SK-N-SH (cell line): ENCODE measurements at regions not wholly inside any gene's neighbourhood (a gene's known extent, or its start where the extent isn't known, plus 50 kb on each side); places are given as distances from the start of the nearest gene placed in this dataset.
"Not testable (repeated sequence)": the region's sequence is repeated elsewhere in the genome, so short reads cannot be mapped to it uniquely, and the experiment has no call there.

Experiments
- CTCF ChIA-PET: fragments of 300-600, 350-600 bp; formaldehyde crosslinking; extraction: SDS; loops from one replicate; lab custom pipeline; 2021; lab: Yijun Ruan, JAX
- POLR2A ChIA-PET: fragments of 350-600 bp; sonication (Branson Sonifier 250); formaldehyde crosslinking; extraction: SDS; loops from one replicate; lab custom pipeline; 2020; ENCODE audit warnings: antibody characterized with exemption, inconsistent platforms; lab: Yijun Ruan, JAX
- DNase-seq: peaks from one replicate; pipeline ENCODE4 v3.0.0; 2012
- H2AFZ ChIP-seq: fragments of 200-600 bp; sonication (generic); 2 replicates; pipeline ENCODE4 v1.8.1; 2016; ENCODE audit warnings: antibody characterized with exemption, mild to moderate bottlenecking, low read depth
- H3F3A ChIP-seq: fragments of 200-600 bp; sonication (generic); replicated peaks from 2 replicates; pipeline ENCODE3; 2016; ENCODE audit warnings: antibody characterized with exemption, mild to moderate bottlenecking; ENCODE audit not compliant: insufficient read depth
- H3K27ac ChIP-seq, 2 experiments: fragments of 200-500 bp in 1 of 2; fragments of 200-600 bp in 1 of 2; sonication (Bioruptor generic) in 1 of 2; sonication (generic), shearing (Covaris generic) in 1 of 2; 2 replicates each; pipeline versions ENCODE4 v1.5.1 to v1.6.1; 2014 to 2016; ENCODE audit warnings: low read depth in 2 of 2, inconsistent platforms in 1 of 2, low read length in 1 of 2, mild to moderate bottlenecking in 1 of 2, mixed read lengths in 1 of 2
- H3K27me3 ChIP-seq: fragments of 200-600 bp; sonication (generic), shearing (Covaris generic); 2 replicates; pipeline ENCODE4 v1.6.1; 2016; ENCODE audit warnings: mixed run types; ENCODE audit not compliant: insufficient read depth
- H3K36me3 ChIP-seq, 2 experiments: fragments of 200-500 bp in 1 of 2; fragments of 200-600 bp in 1 of 2; sonication (Bioruptor generic) in 1 of 2; sonication (generic) in 1 of 2; replicated peaks in 1 of 2; 2 replicates each; pipeline versions ENCODE3 to v1.5.1; 2014 to 2016; ENCODE audit warnings: low read length in 1 of 2, mild to moderate bottlenecking in 1 of 2; ENCODE audit not compliant: insufficient read depth in 2 of 2, control insufficient read depth in 1 of 2
- H3K4me1 ChIP-seq, 2 experiments: fragments of 200-500 bp in 1 of 2; fragments of 200-600 bp in 1 of 2; sonication (Bioruptor generic) in 1 of 2; sonication (generic), shearing (Covaris generic) in 1 of 2; 2 replicates each; pipeline versions ENCODE4 v1.5.1 to v1.6.1; 2014 to 2016; ENCODE audit warnings: low read depth in 1 of 2, low read length in 1 of 2, mixed run types in 1 of 2; ENCODE audit not compliant: insufficient read depth in 2 of 2, control insufficient read depth in 1 of 2
- H3K4me2 ChIP-seq: fragments of 200-600 bp; sonication (generic), shearing (Covaris generic); 2 replicates; pipeline ENCODE4 v1.6.1; 2017; ENCODE audit warnings: mixed run types
- H3K4me3 ChIP-seq, 2 experiments: fragments of 200-500 bp in 1 of 2; fragments of 200-600 bp in 1 of 2; sonication (Bioruptor generic) in 1 of 2; sonication (generic), shearing (Covaris generic) in 1 of 2; 2 replicates each; pipeline versions ENCODE4 v1.5.1 to v1.8.1; 2014 to 2016; ENCODE audit warnings: low read depth in 2 of 2, inconsistent platforms in 1 of 2, low read length in 1 of 2, mild to moderate bottlenecking in 1 of 2, mixed read lengths in 1 of 2, moderate library complexity in 1 of 2
- H3K79me2 ChIP-seq: fragments of 200-600 bp; sonication (generic); 2 replicates; pipeline ENCODE4 v1.8.1; 2017; ENCODE audit warnings: mild to moderate bottlenecking; ENCODE audit not compliant: insufficient read depth
- H3K9ac ChIP-seq: fragments of 200-600 bp; sonication (generic); 2 replicates; pipeline ENCODE4 v1.6.1; 2017; ENCODE audit warnings: mixed run types
- H3K9me2 ChIP-seq: fragments of 200-600 bp; sonication (generic); 2 replicates; pipeline ENCODE4 v1.6.1; 2017; ENCODE audit warnings: mixed run types
- H3K9me3 ChIP-seq: fragments of 200-600 bp; sonication (generic); 2 replicates; pipeline ENCODE4 v1.6.1; 2017; ENCODE audit warnings: mixed run types, mild to moderate bottlenecking, moderate library complexity
- H4K20me1 ChIP-seq: fragments of 200-600 bp; sonication (generic); 2 replicates; pipeline ENCODE4 v1.6.1; 2017; ENCODE audit warnings: mild to moderate bottlenecking, mixed run types; ENCODE audit not compliant: insufficient read depth
- CHD2 ChIP-seq: fragments of 150-350 bp; IDR thresholded peaks from 2 replicates; pipeline ENCODE4 v1.6.1; 2018; ENCODE audit warnings: low read length; ENCODE audit not compliant: partially characterized antibody
- EZH2phosphoT487 ChIP-seq: fragments of 200-600 bp; sonication (generic); IDR thresholded peaks from 2 replicates; pipeline ENCODE4 v1.6.1; 2017; ENCODE audit warnings: low read depth, mixed run types, mild to moderate bottlenecking, antibody characterized with exemption, moderate library complexity, borderline replicate concordance
- RCOR1 ChIP-seq: fragments of 150-350 bp; IDR thresholded peaks from 2 replicates; pipeline ENCODE4 v1.6.1; 2017; ENCODE audit warnings: antibody characterized with exemption, low read length
- SIN3A ChIP-seq: IDR thresholded peaks from 2 replicates; pipeline ENCODE4 v1.6.1; 2012; ENCODE audit warnings: low read depth, mild to moderate bottlenecking, low read length, moderate library complexity, borderline replicate concordance
- WGBS: methylation state at CpG from one replicate; pipeline ENCODE4 v1.1.6; 2017; ENCODE audit warnings: low lambda C conversion rate; 5-methylcytosine and 5-hydroxymethylcytosine counted together
- TF ChIP-seq, protein P1 (sequence below): IDR thresholded peaks from 2 replicates; pipeline ENCODE4; 2012
- TF ChIP-seq, protein P2 (sequence below): fragments of 150-350 bp; IDR thresholded peaks from 2 replicates; pipeline ENCODE4 v1.6.1; 2016; ENCODE audit warnings: mild to moderate bottlenecking, low read depth, low read length

DNA sequence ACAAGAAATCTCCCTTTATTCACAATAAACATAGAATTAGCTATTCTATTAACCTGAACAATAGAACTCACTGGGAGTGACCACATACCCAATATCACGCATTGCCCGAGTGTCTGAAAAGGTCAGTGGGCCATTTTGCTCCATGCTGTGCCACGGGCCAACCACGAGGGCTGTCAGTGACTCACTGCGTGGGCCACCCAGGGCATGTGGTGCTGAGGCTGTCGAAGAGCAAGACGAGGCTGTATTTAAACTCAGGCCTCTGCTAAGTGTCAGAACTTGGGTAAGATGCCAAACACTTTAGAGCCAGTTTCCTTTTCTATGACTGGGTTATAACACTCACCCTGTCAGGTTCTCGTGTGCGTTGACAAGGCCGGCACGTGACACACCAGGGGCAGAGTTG lies 54.8 kb upstream of the PLEKHG4B start:
- H3K27ac ChIP-seq, H2AFZ ChIP-seq, H3K9ac ChIP-seq, H3K9me2 ChIP-seq, H3K79me2 ChIP-seq, H3K4me2 ChIP-seq, H3K36me3 ChIP-seq, H3F3A ChIP-seq, H3K27me3 ChIP-seq, H3K9me3 ChIP-seq, H4K20me1 ChIP-seq, POLR2A ChIA-PET, DNase-seq, H3K4me3 ChIP-seq, H3K4me1 ChIP-seq: not testable (repeated sequence)
- 23% methylated on average over 7 of the region's 11 CpGs for WGBS
- CTCF ChIA-PET: interaction anchor here (1.4 kb wide), 1 partner anchor 11 kb away, joined by 3 read pairs; no protein-coding TSS in a partner anchor

DNA sequence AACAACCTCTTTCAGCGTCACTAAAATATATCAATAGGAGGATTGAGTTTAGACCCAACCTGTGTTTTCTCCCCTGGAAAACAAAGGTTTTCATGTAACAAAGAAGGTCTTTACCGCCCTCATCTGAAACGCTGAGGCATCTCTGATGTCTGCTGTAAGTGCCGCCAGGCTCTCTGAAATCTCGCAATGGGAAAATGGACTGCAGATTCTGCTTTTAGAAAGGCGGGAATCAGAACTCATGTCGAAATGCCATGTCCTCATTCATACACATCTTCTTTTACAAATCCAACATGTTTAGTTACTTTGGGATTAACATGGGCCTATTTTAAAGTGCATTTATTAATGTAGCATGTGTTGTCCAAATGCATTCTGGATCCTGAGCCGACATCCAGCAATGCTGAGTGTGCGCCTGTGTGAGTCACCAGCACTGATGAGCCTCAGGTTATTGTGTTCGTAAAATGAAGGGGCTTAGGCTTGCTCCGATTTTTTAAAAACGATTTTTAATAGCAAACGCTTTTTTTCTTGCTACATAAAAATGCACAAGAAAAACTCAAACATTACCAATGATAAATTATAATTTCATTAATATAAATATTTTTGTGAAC lies 51.9 kb upstream of the PLEKHG4B start:
- no peaks in the 10 kb centered on the region for H3K9me3 ChIP-seq
- H3K27ac ChIP-seq: no peak overlapping the region
- POLR2A ChIA-PET: no interaction called here
- no peaks in the 10 kb centered on the region for H3K4me1 ChIP-seq
- CTCF ChIA-PET: no interaction called here
- 13% methylated on average over 13 of the region's 13 CpGs for WGBS
- no peak overlapping the region for H3K4me3 ChIP-seq
- TF ChIP-seq, protein P1, sequence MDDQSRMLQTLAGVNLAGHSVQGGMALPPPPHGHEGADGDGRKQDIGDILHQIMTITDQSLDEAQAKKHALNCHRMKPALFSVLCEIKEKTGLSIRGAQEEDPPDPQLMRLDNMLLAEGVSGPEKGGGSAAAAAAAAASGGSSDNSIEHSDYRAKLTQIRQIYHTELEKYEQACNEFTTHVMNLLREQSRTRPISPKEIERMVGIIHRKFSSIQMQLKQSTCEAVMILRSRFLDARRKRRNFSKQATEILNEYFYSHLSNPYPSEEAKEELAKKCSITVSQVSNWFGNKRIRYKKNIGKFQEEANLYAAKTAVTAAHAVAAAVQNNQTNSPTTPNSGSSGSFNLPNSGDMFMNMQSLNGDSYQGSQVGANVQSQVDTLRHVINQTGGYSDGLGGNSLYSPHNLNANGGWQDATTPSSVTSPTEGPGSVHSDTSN: no peak
- TF ChIP-seq EZH2phosphoT487 (no peak), RCOR1 (no peak), SIN3A (no peak), CHD2 (no peak)
- TF ChIP-seq, protein P2, sequence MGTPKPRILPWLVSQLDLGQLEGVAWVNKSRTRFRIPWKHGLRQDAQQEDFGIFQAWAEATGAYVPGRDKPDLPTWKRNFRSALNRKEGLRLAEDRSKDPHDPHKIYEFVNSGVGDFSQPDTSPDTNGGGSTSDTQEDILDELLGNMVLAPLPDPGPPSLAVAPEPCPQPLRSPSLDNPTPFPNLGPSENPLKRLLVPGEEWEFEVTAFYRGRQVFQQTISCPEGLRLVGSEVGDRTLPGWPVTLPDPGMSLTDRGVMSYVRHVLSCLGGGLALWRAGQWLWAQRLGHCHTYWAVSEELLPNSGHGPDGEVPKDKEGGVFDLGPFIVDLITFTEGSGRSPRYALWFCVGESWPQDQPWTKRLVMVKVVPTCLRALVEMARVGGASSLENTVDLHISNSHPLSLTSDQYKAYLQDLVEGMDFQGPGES: no peak
- TF ChIP-seq, all 33 proteins: peak for 0
- Histone ChIP-seq H2AFZ (no peak overlapping the region), H3K27me3 (peaks cover 14% of the 10 kb centered on the region), H3K9ac (no peak overlapping the region), H4K20me1 (no peaks in the 10 kb centered on the region), H3K36me3 (no peaks in the 10 kb centered on the region), H3K9me2 (no peaks in the 10 kb centered on the region), H3K4me2 (no peak overlapping the region), H3K79me2 (no peaks in the 10 kb centered on the region), H3F3A (no peaks in the 10 kb centered on the region)
- no peak for DNase-seq
